Adrenal gland (tissue), 5 donors: ENCODE measurements at regions not wholly inside any gene's neighbourhood (a gene's known extent, or its start where the extent isn't known, plus 50 kb on each side); places are given as distances from the start of the nearest gene placed in this dataset.

Experiments
- POLR2A ChIP-seq, 2 donors: fragments of 450-650 bp; IDR thresholded peaks; one replicate each; pipeline ENCODE4 v1.6.1; 2017; ENCODE audit warnings: antibody characterized with exemption in 2 of 2, mild to moderate bottlenecking in 2 of 2, moderate library complexity in 1 of 2
- TF ChIP-seq, protein P1 (sequence below), 6 experiments: fragments of 450-650 bp in 4 of 6; fragments of 200-600 bp in 2 of 6; sonication (generic) in 1 of 6; IDR thresholded peaks; 1 replicate in 5 of 6; 2 replicates in 1 of 6; pipeline versions ENCODE4 v1.5.1 to v1.8.0; 2016 to 2021; ENCODE audit warnings: antibody characterized with exemption in 6 of 6, mild to moderate bottlenecking in 2 of 6, moderate library complexity in 1 of 6
- donor health status: DM: no; HTN: no; CAD: no.

DNA sequence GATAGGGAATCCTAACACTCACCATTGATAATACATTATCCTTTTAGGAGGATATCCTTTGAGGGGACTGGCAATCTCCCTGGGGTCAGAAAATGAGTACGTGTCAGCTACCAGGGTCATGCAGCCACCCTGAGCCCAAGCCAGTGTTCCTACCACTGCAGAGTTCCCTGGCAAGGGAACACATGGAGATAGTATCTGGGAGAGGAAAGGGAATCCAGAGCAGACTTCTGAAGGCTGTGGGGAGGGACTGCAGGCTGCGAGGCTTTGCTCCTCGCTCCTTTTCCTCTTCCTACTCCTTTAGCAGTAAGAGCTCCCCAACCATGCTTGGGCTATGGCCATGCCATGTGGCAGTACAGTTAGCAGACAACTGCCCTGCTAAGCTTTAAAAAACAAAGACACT is 62.9 kb upstream of the TJP1 start:
- TF ChIP-seq, protein P1, sequence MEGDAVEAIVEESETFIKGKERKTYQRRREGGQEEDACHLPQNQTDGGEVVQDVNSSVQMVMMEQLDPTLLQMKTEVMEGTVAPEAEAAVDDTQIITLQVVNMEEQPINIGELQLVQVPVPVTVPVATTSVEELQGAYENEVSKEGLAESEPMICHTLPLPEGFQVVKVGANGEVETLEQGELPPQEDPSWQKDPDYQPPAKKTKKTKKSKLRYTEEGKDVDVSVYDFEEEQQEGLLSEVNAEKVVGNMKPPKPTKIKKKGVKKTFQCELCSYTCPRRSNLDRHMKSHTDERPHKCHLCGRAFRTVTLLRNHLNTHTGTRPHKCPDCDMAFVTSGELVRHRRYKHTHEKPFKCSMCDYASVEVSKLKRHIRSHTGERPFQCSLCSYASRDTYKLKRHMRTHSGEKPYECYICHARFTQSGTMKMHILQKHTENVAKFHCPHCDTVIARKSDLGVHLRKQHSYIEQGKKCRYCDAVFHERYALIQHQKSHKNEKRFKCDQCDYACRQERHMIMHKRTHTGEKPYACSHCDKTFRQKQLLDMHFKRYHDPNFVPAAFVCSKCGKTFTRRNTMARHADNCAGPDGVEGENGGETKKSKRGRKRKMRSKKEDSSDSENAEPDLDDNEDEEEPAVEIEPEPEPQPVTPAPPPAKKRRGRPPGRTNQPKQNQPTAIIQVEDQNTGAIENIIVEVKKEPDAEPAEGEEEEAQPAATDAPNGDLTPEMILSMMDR (IDR thresholded peaks at IDR 0.05), result no peak
- TF ChIP-seq POLR2A (IDR thresholded peaks at IDR 0.05), result no peak
